LNCaP clone FGC (cell line): ENCODE measurements at regions not wholly inside any gene's neighbourhood (a gene's known extent, or its start where the extent isn't known, plus 50 kb on each side); places are given as distances from the start of the nearest gene placed in this dataset.
"Not testable (repeated sequence)": the region's sequence is repeated elsewhere in the genome, so short reads cannot be mapped to it uniquely, and the experiment has no call there.

ENCODE experiments used
- DNase-seq: peaks from one replicate; pipeline ENCODE4 v3.0.0-alpha.2; 2011; ENCODE audit warnings: low read depth
- H3K4me3 ChIP-seq: 2 replicates; pipeline ENCODE4 v1.5.1; 2011; ENCODE audit warnings: mild to moderate bottlenecking, low read depth, low read length, control low read depth
- CTCF ChIP-seq: IDR thresholded peaks from 2 replicates; pipeline ENCODE4 v1.5.1; 2012; ENCODE audit warnings: mild to moderate bottlenecking; ENCODE audit not compliant: control insufficient read depth, insufficient read depth; ENCODE audit errors: extremely low read depth

DNA sequence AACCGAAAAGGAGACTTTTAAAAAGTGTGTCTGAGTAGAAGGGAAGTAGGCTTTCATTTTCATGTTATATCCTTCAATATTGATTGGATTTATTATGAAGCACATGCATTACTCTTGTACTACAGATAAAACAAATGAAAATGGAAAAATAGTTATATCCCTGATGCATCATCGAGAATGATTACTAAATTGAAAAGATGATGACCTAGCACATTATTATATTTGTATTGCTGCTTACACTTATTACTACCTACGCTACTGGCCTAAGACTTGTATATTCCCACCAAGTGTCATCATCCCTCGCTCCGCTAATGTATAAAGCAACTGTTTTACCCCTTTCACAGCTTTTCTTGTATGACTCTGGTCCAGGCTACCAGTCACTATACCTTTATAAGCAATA lies 922.4 kb downstream of the DIPK2A start:
- no peak for TF ChIP-seq CTCF
- no peak for DNase-seq
- H3K4me3 ChIP-seq, result no peak overlapping the region

DNA sequence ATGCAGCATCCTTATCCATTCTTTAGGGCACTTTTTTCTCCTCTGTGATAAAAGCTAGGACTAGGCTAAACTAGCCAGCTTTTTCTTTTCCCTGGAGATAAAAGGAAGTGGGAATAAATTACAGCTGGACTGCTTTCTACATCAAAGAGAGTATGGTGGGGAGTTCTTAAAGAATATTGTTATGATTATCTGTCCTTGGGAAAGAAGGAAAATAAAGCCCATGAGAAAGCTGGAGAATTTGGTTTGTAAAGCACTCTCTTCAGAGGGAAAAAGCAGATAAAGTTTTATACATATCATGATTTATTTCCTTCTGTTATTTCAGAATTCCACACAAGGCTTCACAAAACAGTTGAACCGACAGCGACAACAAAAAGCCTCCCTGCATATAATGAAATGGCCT lies 923.0 kb downstream of the DIPK2A start:
- no peak for DNase-seq
- no peak for TF ChIP-seq CTCF
- no peak overlapping the region for H3K4me3 ChIP-seq

- TF ChIP-seq CTCF, result no peak
- no peak overlapping the region for H3K4me3 ChIP-seq
- DNase-seq, result no peak
Observed at GRCh38 chr3:144900366-144900765, 928.7 kb downstream of the DIPK2A start.

DNA sequence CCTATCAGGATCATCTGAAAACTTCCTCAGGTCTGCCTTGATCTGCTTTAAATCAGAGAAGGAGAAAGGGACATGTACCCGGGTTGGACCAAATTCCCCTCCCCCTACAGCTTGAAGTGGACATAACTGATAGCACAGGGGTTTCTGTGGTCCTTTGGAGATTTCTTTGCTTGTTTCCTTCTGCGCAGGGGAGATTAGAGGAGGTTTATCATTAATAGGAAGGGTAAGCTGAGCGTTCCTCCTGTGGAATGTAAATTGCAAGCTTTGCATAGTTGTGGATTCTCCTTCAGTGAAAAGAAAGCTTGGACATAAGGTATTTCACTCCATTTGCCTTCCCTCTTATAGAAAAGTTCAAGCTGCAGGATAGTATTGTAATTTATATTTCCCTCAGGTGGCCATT lies 936.0 kb downstream of the DIPK2A start:
- not testable (repeated sequence) for DNase-seq, H3K4me3 ChIP-seq

GRCh38 chr3:144912968-144913367 lies 941.3 kb downstream of the DIPK2A start:
- TF ChIP-seq CTCF, result no peak
- H3K4me3 ChIP-seq, result no peak overlapping the region
- DNase-seq, result no peak

GRCh38 chr3:144915202-144915601 lies 943.6 kb downstream of the DIPK2A start:
- no peak for TF ChIP-seq CTCF
- no peak overlapping the region for H3K4me3 ChIP-seq
- no peak for DNase-seq

DNA sequence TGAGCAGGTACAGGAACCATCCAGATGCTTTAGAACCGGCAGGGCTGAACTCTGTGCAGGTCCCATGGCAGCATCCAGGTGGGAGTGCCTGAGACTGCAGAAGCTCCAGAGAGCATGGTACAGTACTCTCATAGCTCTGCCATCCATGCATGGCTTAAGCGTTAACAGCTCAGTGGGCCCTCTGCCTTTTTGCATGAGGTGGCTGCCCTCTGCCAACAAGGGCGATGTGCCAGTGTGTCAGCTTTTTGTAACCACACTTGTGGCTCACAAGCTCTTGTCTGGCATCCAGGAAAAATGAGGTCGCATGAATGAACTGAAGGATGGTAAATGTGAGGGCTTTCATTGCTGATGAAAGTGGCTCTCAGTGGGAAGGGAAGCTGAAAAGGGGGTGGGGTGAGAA lies 950.1 kb downstream of the DIPK2A start:
- DNase-seq, result no peak
- no peak for TF ChIP-seq CTCF
- H3K4me3 ChIP-seq, result no peak overlapping the region
